ENCODE measurements at regions not wholly inside any gene's neighbourhood (a gene's known extent, or its start where the extent isn't known, plus 50 kb on each side); places are given as distances from the start of the nearest gene placed in this dataset.
"Not testable (repeated sequence)": the region's sequence is repeated elsewhere in the genome, so short reads cannot be mapped to it uniquely, and the experiment has no call there.

DNA sequence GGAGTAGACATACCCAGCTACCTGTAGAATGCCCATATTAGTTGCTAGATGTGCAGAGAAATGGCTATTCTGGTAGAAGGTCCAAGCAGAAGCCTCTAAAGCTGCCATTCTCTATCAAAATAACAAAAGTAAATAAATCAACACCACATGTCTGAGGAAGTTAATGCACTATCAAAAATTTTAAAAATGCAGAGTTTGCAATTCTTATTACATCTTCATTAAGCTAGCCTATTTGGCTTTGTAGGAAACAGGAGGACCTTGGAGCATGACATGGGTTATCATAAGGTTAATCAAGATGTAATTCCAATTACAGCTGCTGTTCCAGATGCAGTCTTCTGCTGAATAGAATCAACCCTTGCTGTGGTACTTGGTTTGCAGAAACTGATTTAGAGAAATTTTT lies 188.4 kb downstream of the TBX18 start:
- Histone ChIP-seq H3K9ac (ENCODE audit: low read depth, low read length) (no peak overlapping the region), H3K4me3 (ENCODE audit: low read length) (no peak overlapping the region), H3K9me3 (replicated peaks; ENCODE audit: low read length) (no peaks in the 10 kb centered on the region), H3K4me1 (ENCODE audit: control insufficient read depth, insufficient read depth, low read length) (peaks cover 6% of the 10 kb centered on the region), H3K27me3 (ENCODE audit: control insufficient read depth, insufficient read depth, low read length) (no peaks in the 10 kb centered on the region), H3K36me3 (ENCODE audit: insufficient read depth, low read length) (no peaks in the 10 kb centered on the region), H3K4me2 (ENCODE audit: low read length) (no peak overlapping the region)

DNA sequence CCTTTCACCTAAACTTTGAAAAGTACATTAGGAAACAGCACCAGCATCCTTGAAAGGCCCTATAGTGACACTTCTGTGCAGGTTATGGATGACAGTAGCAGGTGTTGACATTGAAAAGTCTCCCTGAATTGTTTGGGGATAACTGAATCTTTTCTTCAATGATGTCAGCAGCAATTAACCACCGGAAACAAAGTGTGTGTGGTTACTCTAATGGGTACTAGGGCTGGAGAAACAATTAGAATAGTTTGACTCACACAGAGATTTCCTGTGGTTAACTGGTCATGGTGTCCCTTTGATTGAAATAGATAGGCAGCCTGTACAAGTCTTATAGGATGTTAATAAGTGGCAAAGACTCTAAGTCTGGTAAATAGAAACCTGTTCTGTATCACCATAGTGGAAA lies 189.1 kb downstream of the TBX18 start:
- Histone ChIP-seq H3K27me3 (ENCODE audit: control insufficient read depth, insufficient read depth, low read length) (no peaks in the 10 kb centered on the region), H3K36me3 (ENCODE audit: insufficient read depth, low read length) (no peaks in the 10 kb centered on the region), H3K9me3 (replicated peaks; ENCODE audit: low read length) (no peaks in the 10 kb centered on the region), H3K4me1 (ENCODE audit: control insufficient read depth, insufficient read depth, low read length) (peaks cover 6% of the 10 kb centered on the region), H3K4me3 (ENCODE audit: low read length) (no peak overlapping the region), H3K9ac (ENCODE audit: low read depth, low read length) (no peak overlapping the region), H3K4me2 (ENCODE audit: low read length) (no peak overlapping the region)

DNA sequence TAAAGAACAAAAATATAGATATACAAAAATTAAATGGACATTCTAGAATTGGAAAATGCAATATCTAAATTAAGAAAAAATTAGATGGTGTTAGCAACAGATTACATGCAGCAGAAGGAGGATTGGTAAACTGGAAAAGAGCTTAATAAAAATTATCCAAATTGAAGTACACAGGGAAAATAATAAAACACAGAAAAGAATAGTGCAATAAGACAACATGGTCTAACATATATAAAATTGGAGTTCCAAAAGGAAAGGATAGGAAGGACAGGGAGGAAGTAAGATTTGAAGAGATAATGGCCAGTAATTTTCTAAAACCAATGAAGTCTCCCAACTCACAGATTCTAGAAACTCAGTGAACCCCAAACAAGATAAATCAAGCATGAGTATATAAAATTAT lies 194.5 kb downstream of the TBX18 start:
- H3K9ac ChIP-seq (ENCODE audit: low read depth, low read length): no peak overlapping the region
- no peak overlapping the region for H3K4me3 ChIP-seq (ENCODE audit: low read length)
- no peaks in the 10 kb centered on the region for H3K4me1 ChIP-seq (ENCODE audit: control insufficient read depth, insufficient read depth, low read length)
- H3K36me3 ChIP-seq (ENCODE audit: insufficient read depth, low read length): no peaks in the 10 kb centered on the region
- H3K9me3 ChIP-seq (replicated peaks; ENCODE audit: low read length): no peaks in the 10 kb centered on the region
- H3K27me3 ChIP-seq (ENCODE audit: control insufficient read depth, insufficient read depth, low read length): no peaks in the 10 kb centered on the region
- H3K4me2 ChIP-seq (ENCODE audit: low read length): no peak overlapping the region

DNA sequence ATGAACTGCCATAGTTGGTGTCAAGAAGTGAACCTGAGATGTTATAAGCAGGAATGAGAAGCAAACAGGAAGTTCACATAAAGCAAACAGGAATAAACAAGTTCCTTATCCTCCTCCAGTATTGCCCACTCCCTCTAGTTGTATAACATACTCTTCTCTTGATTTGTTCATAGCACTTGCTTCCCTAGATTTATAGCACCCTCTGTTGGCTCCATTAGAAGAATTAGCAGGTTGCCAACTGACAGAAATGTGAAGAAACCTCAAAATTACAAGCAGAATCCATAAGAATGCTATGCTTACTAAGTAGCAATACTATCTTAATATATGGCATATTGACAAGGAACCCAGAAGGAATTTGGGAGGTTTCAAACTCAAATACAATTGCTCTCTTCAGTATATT lies 195.4 kb downstream of the TBX18 start:
- Histone ChIP-seq H3K9ac (ENCODE audit: low read depth, low read length) (no peak overlapping the region), H3K36me3 (ENCODE audit: insufficient read depth, low read length) (no peaks in the 10 kb centered on the region), H3K4me3 (ENCODE audit: low read length) (no peak overlapping the region), H3K9me3 (replicated peaks; ENCODE audit: low read length) (no peaks in the 10 kb centered on the region), H3K27me3 (ENCODE audit: control insufficient read depth, insufficient read depth, low read length) (no peaks in the 10 kb centered on the region), H3K4me1 (ENCODE audit: control insufficient read depth, insufficient read depth, low read length) (no peaks in the 10 kb centered on the region), H3K4me2 (ENCODE audit: low read length) (no peak overlapping the region)

DNA sequence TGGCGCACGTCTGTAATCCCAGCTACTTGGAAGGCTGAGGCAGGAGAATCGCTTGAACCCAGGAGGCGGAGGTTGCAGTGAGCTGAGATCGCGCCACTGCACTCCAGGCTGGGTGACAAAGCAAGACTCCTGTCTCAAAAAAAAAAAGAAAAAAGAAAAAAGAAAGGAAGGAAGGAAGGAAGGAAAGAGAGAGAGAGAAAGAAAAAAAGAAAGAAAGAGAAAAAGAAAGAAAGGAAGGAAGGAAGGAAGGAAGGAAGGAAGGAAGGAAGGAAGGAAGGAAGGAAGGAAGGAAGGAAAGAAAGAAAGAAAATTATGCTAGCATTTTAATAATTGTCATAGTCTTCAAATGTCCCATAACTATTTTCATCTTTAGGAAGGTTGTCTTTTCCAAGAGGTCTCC lies 198.7 kb downstream of the TBX18 start:
- not testable (repeated sequence) for H3K9me3 ChIP-seq (replicated peaks; ENCODE audit: low read length); H3K4me2 ChIP-seq (ENCODE audit: low read length); H3K9ac ChIP-seq (ENCODE audit: low read depth, low read length); H3K4me3 ChIP-seq (ENCODE audit: low read length); H3K27me3 ChIP-seq (ENCODE audit: control insufficient read depth, insufficient read depth, low read length); H3K4me1 ChIP-seq (ENCODE audit: control insufficient read depth, insufficient read depth, low read length); H3K36me3 ChIP-seq (ENCODE audit: insufficient read depth, low read length)

DNA sequence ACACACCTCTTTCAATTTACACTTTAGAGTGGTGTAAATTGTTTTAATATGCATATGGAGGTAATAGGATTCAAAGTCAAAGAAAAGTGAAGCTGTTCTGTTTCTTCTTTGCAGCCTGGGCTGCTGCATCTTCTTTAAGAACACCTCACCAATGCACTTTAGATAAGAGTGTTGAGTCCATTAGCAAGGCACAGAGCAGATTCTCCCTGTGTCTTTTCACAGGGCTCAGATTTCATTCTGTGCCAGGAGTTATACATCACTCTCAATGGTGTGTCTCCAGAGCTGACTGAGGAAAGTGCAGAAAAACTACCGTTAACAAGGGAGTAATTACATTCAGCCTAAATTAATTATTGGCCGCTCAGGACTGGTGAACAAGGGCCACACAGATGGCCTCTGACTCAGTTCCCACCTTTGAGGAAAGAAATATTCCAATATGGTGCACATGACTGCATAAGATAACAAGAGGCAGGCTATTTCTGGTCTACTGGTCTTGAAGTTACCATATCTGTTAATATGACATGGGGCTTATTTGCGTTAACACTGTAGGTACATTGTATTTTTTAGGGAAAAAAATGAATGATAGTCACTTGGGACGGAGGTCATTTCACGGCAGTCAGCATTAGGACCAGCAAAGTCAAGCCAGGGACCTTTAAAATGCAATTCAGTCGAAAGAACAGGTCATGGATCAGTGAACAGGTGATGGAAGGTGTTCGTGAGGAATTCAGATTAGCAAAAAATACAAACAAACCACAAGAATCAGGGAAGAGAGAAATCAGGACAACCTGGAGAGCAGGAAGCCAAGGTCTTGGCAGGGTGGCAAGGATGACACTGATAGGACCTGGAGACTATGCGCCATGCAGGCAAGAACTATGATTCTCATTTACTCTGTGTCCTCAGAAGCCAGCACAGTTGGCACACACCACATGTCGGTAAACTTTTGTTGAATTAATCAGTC lies 203.7 kb downstream of the TBX18 start:
- no peak overlapping the region for H3K4me2 ChIP-seq (ENCODE audit: low read length)
- no peaks in the 10 kb centered on the region for H3K36me3 ChIP-seq (ENCODE audit: insufficient read depth, low read length)
- H3K9me3 ChIP-seq (replicated peaks; ENCODE audit: low read length): no peaks in the 10 kb centered on the region
- no peak overlapping the region for H3K4me3 ChIP-seq (ENCODE audit: low read length)
- H3K4me1 ChIP-seq (ENCODE audit: control insufficient read depth, insufficient read depth, low read length): no peaks in the 10 kb centered on the region
- H3K9ac ChIP-seq (ENCODE audit: low read depth, low read length): no peak overlapping the region
- no peaks in the 10 kb centered on the region for H3K27me3 ChIP-seq (ENCODE audit: control insufficient read depth, insufficient read depth, low read length)

DNA sequence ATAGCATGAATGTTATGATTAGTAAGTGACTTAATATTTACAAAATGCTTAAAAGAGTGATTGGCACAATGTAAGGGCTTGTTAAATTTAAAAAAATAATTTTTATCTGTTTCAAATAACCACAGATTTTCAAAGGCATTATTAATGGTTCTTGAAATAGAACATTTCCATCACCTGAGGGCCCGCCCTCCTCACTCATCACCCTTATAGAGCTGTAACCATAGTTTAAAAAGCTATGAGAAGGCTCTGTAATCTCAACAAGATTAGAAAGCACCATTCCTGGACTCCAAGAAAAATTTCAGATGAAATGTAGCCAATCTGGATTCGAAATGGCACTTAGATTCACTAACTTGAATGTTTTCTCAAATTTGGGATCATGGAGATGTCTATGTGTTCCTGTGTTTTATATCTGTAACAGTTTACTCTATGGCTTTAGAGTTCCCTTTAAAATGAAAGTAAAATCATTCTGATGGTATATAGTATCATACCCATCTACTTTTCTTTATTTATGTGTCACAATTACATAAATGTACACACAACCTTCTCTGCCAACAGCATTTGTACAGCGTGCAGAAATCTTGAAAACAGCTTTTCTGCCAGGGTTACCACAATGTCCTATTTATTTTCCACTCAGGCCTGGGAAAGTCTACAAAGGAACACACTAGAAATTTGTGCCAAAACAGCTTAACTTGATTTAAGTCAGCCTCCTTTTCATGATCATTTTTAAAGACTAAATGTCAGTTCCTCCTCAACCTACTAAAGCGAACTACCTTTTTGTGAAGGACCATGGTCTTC lies 207.7 kb downstream of the TBX18 start:
- Histone ChIP-seq H3K36me3 (ENCODE audit: insufficient read depth, low read length) (no peaks in the 10 kb centered on the region), H3K4me3 (ENCODE audit: low read length) (no peak overlapping the region), H3K4me1 (ENCODE audit: control insufficient read depth, insufficient read depth, low read length) (peaks cover 11% of the 10 kb centered on the region), H3K9me3 (replicated peaks; ENCODE audit: low read length) (no peaks in the 10 kb centered on the region), H3K9ac (ENCODE audit: low read depth, low read length) (no peak overlapping the region), H3K4me2 (ENCODE audit: low read length) (no peak overlapping the region), H3K27me3 (ENCODE audit: control insufficient read depth, insufficient read depth, low read length) (no peaks in the 10 kb centered on the region)

DNA sequence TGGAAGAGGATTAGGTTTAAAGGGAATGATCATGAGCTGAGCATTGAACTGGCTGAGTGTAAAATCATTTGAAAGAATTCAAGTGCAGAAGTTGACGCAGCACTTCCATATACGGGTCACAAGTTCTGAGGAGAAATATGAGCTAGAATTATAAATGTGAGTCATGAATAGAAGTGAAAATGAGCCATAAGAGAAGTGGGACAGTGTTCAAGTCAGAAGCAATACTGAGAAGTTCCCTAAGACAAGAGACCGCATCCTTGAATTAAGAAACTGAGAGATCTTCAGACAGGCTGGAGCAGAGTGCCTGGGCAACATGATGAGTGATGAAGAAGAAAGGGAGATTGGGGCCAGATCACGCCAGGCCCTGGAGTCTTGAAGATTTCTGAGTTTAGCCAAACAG lies 209.7 kb downstream of the TBX18 start:
- H3K4me2 ChIP-seq (ENCODE audit: low read length): no peak overlapping the region
- H3K4me1 ChIP-seq (ENCODE audit: control insufficient read depth, insufficient read depth, low read length): peaks cover 11% of the 10 kb centered on the region
- no peak overlapping the region for H3K9ac ChIP-seq (ENCODE audit: low read depth, low read length)
- no peaks in the 10 kb centered on the region for H3K9me3 ChIP-seq (replicated peaks; ENCODE audit: low read length)
- H3K36me3 ChIP-seq (ENCODE audit: insufficient read depth, low read length): no peaks in the 10 kb centered on the region
- no peaks in the 10 kb centered on the region for H3K27me3 ChIP-seq (ENCODE audit: control insufficient read depth, insufficient read depth, low read length)
- H3K4me3 ChIP-seq (ENCODE audit: low read length): no peak overlapping the region

DNA sequence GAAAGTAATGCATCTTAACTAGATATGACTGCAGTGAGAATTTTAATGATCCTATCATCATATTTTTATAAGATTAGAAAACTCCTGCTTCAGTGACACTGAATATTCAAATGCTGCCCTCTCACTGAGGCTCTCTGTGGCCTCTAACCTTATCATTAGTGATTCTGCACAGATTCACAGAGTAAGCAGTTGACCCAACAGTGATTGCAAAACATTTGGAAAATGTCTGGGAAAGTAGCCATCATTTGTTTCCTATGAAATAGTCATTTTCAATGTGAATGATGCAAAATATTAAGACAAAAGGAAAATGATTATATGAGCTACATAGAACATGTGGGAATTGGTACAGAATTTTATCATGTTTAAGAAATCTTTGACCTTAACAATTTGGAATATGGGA lies 210.3 kb downstream of the TBX18 start:
- H3K27me3 ChIP-seq (ENCODE audit: control insufficient read depth, insufficient read depth, low read length): no peaks in the 10 kb centered on the region
- no peak overlapping the region for H3K4me3 ChIP-seq (ENCODE audit: low read length)
- H3K4me2 ChIP-seq (ENCODE audit: low read length): no peak overlapping the region
- H3K9ac ChIP-seq (ENCODE audit: low read depth, low read length): no peak overlapping the region
- no peaks in the 10 kb centered on the region for H3K36me3 ChIP-seq (ENCODE audit: insufficient read depth, low read length)
- H3K9me3 ChIP-seq (replicated peaks; ENCODE audit: low read length): no peaks in the 10 kb centered on the region
- H3K4me1 ChIP-seq (ENCODE audit: control insufficient read depth, insufficient read depth, low read length): peaks cover 11% of the 10 kb centered on the region

DNA sequence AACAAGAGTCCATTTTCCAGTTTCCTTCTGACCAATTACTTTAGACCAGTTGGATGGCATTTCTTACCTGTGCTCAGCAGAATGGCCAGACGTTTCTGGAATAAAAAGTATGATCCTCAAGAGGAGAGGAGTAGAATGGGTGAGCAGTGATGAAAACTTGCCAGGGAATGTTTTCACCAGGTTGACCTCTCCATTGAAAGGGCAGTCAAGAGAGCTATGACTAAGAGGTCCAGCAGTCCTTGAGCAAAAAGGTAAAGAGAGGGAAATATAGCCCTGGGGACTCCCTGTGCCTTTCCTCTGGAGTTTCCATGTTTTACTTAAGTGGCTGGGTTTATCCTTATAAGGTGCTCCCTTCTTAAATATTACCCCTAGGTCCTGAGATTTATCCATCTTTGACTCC lies 210.9 kb downstream of the TBX18 start:
- Histone ChIP-seq H3K9me3 (replicated peaks; ENCODE audit: low read length) (no peaks in the 10 kb centered on the region), H3K36me3 (ENCODE audit: insufficient read depth, low read length) (no peaks in the 10 kb centered on the region), H3K27me3 (ENCODE audit: control insufficient read depth, insufficient read depth, low read length) (no peaks in the 10 kb centered on the region), H3K4me3 (ENCODE audit: low read length) (no peak overlapping the region), H3K4me1 (ENCODE audit: control insufficient read depth, insufficient read depth, low read length) (peaks cover 11% of the 10 kb centered on the region), H3K4me2 (ENCODE audit: low read length) (no peak overlapping the region), H3K9ac (ENCODE audit: low read depth, low read length) (no peak overlapping the region)

DNA sequence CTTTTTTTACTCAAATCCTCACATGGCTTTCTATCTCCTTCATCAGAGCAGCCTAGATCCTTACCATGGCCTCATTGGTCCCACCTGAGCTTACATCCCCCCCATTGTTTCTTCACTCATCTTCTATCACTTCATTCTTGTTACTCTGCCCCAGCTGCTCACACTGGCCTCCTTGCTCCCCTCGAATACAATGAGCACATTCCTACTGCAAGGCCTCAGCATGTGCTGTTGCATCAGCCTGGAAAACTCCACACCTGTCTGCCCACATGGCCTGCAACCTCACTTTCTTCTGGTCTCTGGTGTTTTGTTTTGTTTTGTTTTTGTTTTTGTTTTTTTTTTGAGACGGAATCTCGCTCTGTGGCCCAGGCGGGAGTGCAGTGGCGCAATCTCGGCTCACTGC lies 212.6 kb downstream of the TBX18 start:
- Histone ChIP-seq H3K4me3 (ENCODE audit: low read length) (no peak overlapping the region), H3K36me3 (ENCODE audit: insufficient read depth, low read length) (no peaks in the 10 kb centered on the region), H3K9ac (ENCODE audit: low read depth, low read length) (no peak overlapping the region), H3K4me1 (ENCODE audit: control insufficient read depth, insufficient read depth, low read length) (peaks cover 12% of the 10 kb centered on the region), H3K27me3 (ENCODE audit: control insufficient read depth, insufficient read depth, low read length) (no peaks in the 10 kb centered on the region), H3K4me2 (ENCODE audit: low read length) (no peak overlapping the region), H3K9me3 (replicated peaks; ENCODE audit: low read length) (no peaks in the 10 kb centered on the region)

Measured in skeletal muscle satellite cell (primary cell).